ENCODE measurements at regions not wholly inside any gene's neighbourhood (a gene's known extent, or its start where the extent isn't known, plus 50 kb on each side); places are given as distances from the start of the nearest gene placed in this dataset.

DNA sequence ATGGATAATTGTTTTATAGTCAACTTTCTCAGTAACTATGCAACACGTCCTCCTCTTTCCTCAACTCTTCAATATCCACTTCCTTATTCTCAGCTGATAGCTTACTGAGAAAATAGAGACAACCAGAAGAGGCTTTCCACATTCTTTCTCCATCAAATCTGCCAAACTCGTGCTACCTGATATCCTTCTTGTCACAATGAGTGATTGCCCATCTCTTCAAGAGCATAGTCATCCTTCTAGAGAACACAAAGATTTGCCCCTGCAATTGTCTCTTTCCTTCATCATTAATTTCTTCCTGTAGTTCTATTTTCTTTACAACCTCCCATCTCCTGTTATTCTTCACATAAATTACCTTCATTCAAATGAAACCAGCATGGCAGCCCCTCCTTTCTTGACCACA is 75.9 kb upstream of the RGS17 start:
- TF ChIP-seq, protein P1, sequence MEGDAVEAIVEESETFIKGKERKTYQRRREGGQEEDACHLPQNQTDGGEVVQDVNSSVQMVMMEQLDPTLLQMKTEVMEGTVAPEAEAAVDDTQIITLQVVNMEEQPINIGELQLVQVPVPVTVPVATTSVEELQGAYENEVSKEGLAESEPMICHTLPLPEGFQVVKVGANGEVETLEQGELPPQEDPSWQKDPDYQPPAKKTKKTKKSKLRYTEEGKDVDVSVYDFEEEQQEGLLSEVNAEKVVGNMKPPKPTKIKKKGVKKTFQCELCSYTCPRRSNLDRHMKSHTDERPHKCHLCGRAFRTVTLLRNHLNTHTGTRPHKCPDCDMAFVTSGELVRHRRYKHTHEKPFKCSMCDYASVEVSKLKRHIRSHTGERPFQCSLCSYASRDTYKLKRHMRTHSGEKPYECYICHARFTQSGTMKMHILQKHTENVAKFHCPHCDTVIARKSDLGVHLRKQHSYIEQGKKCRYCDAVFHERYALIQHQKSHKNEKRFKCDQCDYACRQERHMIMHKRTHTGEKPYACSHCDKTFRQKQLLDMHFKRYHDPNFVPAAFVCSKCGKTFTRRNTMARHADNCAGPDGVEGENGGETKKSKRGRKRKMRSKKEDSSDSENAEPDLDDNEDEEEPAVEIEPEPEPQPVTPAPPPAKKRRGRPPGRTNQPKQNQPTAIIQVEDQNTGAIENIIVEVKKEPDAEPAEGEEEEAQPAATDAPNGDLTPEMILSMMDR (IDR thresholded peaks at IDR 0.05) = no peak
- TF ChIP-seq POLR2A (IDR thresholded peaks at IDR 0.05) = no peak
